H9 (cell line): ENCODE measurements at regions not wholly inside any gene's neighbourhood (a gene's known extent, or its start where the extent isn't known, plus 50 kb on each side); places are given as distances from the start of the nearest gene placed in this dataset.

Experiments
- DNase-seq: peaks from one replicate; pipeline ENCODE4 v3.0.0-alpha.2; 2017
- H2AFZ ChIP-seq: one replicate; pipeline ENCODE4 v1.6.1; 2013; ENCODE audit warnings: mild to moderate bottlenecking, low read length, control low read depth, moderate library complexity
- H2AK5ac ChIP-seq: 2 replicates; pipeline ENCODE4 v1.6.1; 2013; ENCODE audit warnings: low read length, control low read depth, mixed read lengths; ENCODE audit not compliant: insufficient read length
- H2BK120ac ChIP-seq: one replicate; pipeline ENCODE4 v1.6.1; 2013; ENCODE audit warnings: low read depth, mild to moderate bottlenecking, low read length, control low read depth, inconsistent platforms; ENCODE audit not compliant: poor library complexity, severe bottlenecking
- H2BK12ac ChIP-seq: 2 replicates; pipeline ENCODE4 v1.6.1; 2013; ENCODE audit warnings: low read length, control low read depth, mixed read lengths, low read depth; ENCODE audit not compliant: insufficient read length
- H2BK15ac ChIP-seq: 2 replicates; pipeline ENCODE4 v1.6.1; 2013; ENCODE audit warnings: low read depth, low read length, control low read depth
- H2BK20ac ChIP-seq: one replicate; pipeline ENCODE4 v1.6.1; 2013; ENCODE audit warnings: low read depth, mild to moderate bottlenecking, low read length, control low read depth, inconsistent platforms; ENCODE audit not compliant: poor library complexity, severe bottlenecking
- H2BK5ac ChIP-seq: 2 replicates; pipeline ENCODE4 v1.6.1; 2013; ENCODE audit warnings: low read length, control low read depth, mixed read lengths; ENCODE audit not compliant: insufficient read length
- H3K14ac ChIP-seq: 2 replicates; pipeline ENCODE4 v1.6.1; 2013; ENCODE audit warnings: low read length, control low read depth; ENCODE audit not compliant: insufficient read depth
- H3K18ac ChIP-seq: 2 replicates; pipeline ENCODE4 v1.6.1; 2013; ENCODE audit warnings: low read depth, mild to moderate bottlenecking, mixed read lengths, low read length, control low read depth; ENCODE audit not compliant: insufficient read length
- H3K23ac ChIP-seq: 2 replicates; pipeline ENCODE4 v1.6.1; 2013; ENCODE audit warnings: low read length, control low read depth, mixed read lengths, low read depth; ENCODE audit not compliant: insufficient read length
- H3K23me2 ChIP-seq: 2 replicates; pipeline ENCODE4 v1.6.1; 2013; ENCODE audit warnings: low read depth, mild to moderate bottlenecking, mixed read lengths, low read length, control low read depth; ENCODE audit not compliant: insufficient read length, poor library complexity, severe bottlenecking
- H3K27ac ChIP-seq: 2 replicates; pipeline ENCODE4 v1.5.1; 2013; ENCODE audit warnings: low read length, control low read depth, mixed read lengths, low read depth; ENCODE audit not compliant: insufficient read length
- H3K27me3 ChIP-seq: 2 replicates; pipeline ENCODE4 v1.6.1; 2013; ENCODE audit warnings: low read length, control low read depth, inconsistent platforms; ENCODE audit not compliant: insufficient read depth
- H3K4ac ChIP-seq: 2 replicates; pipeline ENCODE4 v1.6.1; 2013; ENCODE audit warnings: low read depth, mild to moderate bottlenecking, control low read depth, inconsistent platforms, low read length, moderate library complexity
- H3K4me1 ChIP-seq: 2 replicates; pipeline ENCODE4 v1.6.1; 2013; ENCODE audit warnings: low read length, control low read depth, inconsistent platforms; ENCODE audit not compliant: insufficient read depth
- H3K4me2 ChIP-seq: 2 replicates; pipeline ENCODE4 v1.6.1; 2013; ENCODE audit warnings: low read length, control low read depth, mixed read lengths; ENCODE audit not compliant: insufficient read length, insufficient read depth
- H3K56ac ChIP-seq: 2 replicates; pipeline ENCODE4 v1.6.1; 2013; ENCODE audit warnings: low read depth, mild to moderate bottlenecking, mixed read lengths, low read length, control low read depth; ENCODE audit not compliant: insufficient read length
- H3K79me1 ChIP-seq: 2 replicates; pipeline ENCODE4 v1.6.1; 2013; ENCODE audit warnings: low read depth, mild to moderate bottlenecking, moderate library complexity, low read length, control low read depth, inconsistent platforms; ENCODE audit not compliant: insufficient read depth, poor library complexity, severe bottlenecking
- H3K79me2 ChIP-seq: 2 replicates; pipeline ENCODE4 v1.6.1; 2013; ENCODE audit warnings: low read length, control low read depth, inconsistent platforms; ENCODE audit not compliant: insufficient read depth
- H3K9ac ChIP-seq: 2 replicates; pipeline ENCODE4 v1.6.1; 2013; ENCODE audit warnings: low read length, control low read depth, mixed read lengths; ENCODE audit not compliant: insufficient read length; ENCODE audit errors: extremely low read depth
- H3K9me3 ChIP-seq: one replicate; pipeline ENCODE4 v1.6.1; 2013; ENCODE audit warnings: low read depth, low read length, inconsistent platforms; ENCODE audit not compliant: control insufficient read depth
- H3T11ph ChIP-seq: one replicate; pipeline ENCODE4 v1.6.1; 2013; ENCODE audit warnings: mild to moderate bottlenecking, low read length, control low read depth, inconsistent platforms
- H4K20me1 ChIP-seq: one replicate; pipeline ENCODE4 v1.6.1; 2013; ENCODE audit not compliant: control insufficient read depth, insufficient read length, insufficient read depth
- H4K5ac ChIP-seq: 2 replicates; pipeline ENCODE4 v1.6.1; 2013; ENCODE audit warnings: low read depth, mild to moderate bottlenecking, mixed read lengths, low read length, control low read depth; ENCODE audit not compliant: insufficient read length
- H4K8ac ChIP-seq: replicated peaks from 2 replicates; pipeline ENCODE4 v1.6.1; 2013; ENCODE audit warnings: low read length, control low read depth, mixed read lengths, low read depth; ENCODE audit not compliant: insufficient read length
- H4K91ac ChIP-seq: 2 replicates; pipeline ENCODE4 v1.6.1; 2013; ENCODE audit warnings: low read depth, mild to moderate bottlenecking, moderate library complexity, mixed read lengths, low read length, control low read depth; ENCODE audit not compliant: insufficient read length
- H3K27ac Mint-ChIP-seq, 3 experiments: 2 replicates in 2 of 3; 3 replicates in 1 of 3; pipeline ENCODE4 v1.8.0; 2020 to 2021; ENCODE audit warnings: mixed read lengths in 3 of 3, mild to moderate bottlenecking in 1 of 3, moderate library complexity in 1 of 3
- H3K27me3 Mint-ChIP-seq: 2 replicates; pipeline ENCODE4 v1.8.0; 2021; ENCODE audit warnings: low read depth, mild to moderate bottlenecking, moderate library complexity, mixed read lengths
- H3K36me3 Mint-ChIP-seq, 3 experiments: 2 replicates in 2 of 3; 3 replicates in 1 of 3; pipeline ENCODE4 v1.8.0; 2020 to 2021; ENCODE audit warnings: low read depth in 3 of 3, mixed read lengths in 3 of 3; ENCODE audit not compliant: insufficient read depth in 1 of 3
- H3K4me1 Mint-ChIP-seq, 2 experiments: 2 replicates each; pipeline ENCODE4 v1.8.0; 2020; ENCODE audit warnings: mixed read lengths in 2 of 2
- H3K4me3 Mint-ChIP-seq, 2 experiments: 2 replicates in 1 of 2; 3 replicates in 1 of 2; pipeline ENCODE4 v1.8.0; 2020 to 2021; ENCODE audit warnings: mild to moderate bottlenecking in 2 of 2, mixed read lengths in 2 of 2, moderate library complexity in 1 of 2
- H3K9me3 Mint-ChIP-seq, 2 experiments: 2 replicates in 1 of 2; 3 replicates in 1 of 2; pipeline ENCODE4 v1.8.0; 2020; ENCODE audit warnings: mild to moderate bottlenecking in 2 of 2, mixed read lengths in 2 of 2, moderate library complexity in 1 of 2
- WGBS: extraction: QIAGEN DNeasy Blood & Tissue Kit; methylation state at CpG from one replicate; pipeline ENCODE4 v1.1.7; 2013; ENCODE audit warnings: missing lambda C conversion rate, low lambda C conversion rate, mixed read lengths; ENCODE audit not compliant: insufficient read length; ENCODE audit errors: extremely low coverage; 5-methylcytosine and 5-hydroxymethylcytosine counted together
- TF ChIP-seq, protein P1 (sequence below): fragments of 200-600 bp; sonication (generic); conservative IDR thresholded peaks from 3 replicates; pipeline ENCODE4 v1.8.0; 2021; ENCODE audit warnings: antibody characterized with exemption, mild to moderate bottlenecking

DNA sequence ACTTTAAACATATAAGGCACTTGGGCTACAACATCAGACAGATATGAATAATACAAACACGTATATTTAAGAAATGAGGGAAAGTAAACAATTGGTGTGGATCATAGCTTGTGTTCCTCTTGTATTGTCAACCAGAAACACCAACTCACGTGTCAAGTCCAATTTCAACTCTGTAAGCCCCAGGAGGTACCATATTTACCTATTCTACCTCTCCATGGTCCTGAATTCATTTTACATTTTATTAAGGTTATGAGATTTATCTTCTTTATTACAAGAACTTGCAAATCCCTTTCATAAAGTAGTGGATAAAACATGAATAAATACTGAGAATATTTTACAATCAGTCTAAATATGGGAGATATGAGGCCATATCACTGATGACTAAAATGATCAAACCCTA is 501.6 kb downstream of the MAT2B start:
- no peaks in the 10 kb centered on the region for H3K79me2 ChIP-seq

More for the DNA sequence above, 501.6 kb downstream of the MAT2B start:
- Histone ChIP-seq H2AFZ (no peak overlapping the region), H3K27me3 (no peaks in the 10 kb centered on the region), H2BK12ac (no peak overlapping the region), H2BK5ac (no peak overlapping the region), H3K4ac (no peak overlapping the region), H2AK5ac (no peak overlapping the region), H4K91ac (no peak overlapping the region), H3K23ac (no peak overlapping the region), H3K4me1 (no peaks in the 10 kb centered on the region; the same call in 1 of the 2 replicates), H2BK20ac (no peak overlapping the region), H3K79me1 (no peaks in the 10 kb centered on the region), H4K5ac (no peak overlapping the region), H4K8ac (no peak overlapping the region), H4K20me1 (no peaks in the 10 kb centered on the region), H3K27ac (no peak overlapping the region), H3K56ac (no peak overlapping the region), H2BK120ac (no peak overlapping the region), H3K14ac (no peak overlapping the region), H3K9me3 (no peaks in the 10 kb centered on the region), H3K9ac (no peak overlapping the region), H3K4me2 (no peak overlapping the region), H3K23me2 (no peaks in the 10 kb centered on the region), H2BK15ac (no peak overlapping the region), H3K18ac (no peak overlapping the region), H3T11ph (no peak overlapping the region)
- H3K36me3 Mint-ChIP-seq: no peaks in the 10 kb centered on the region
- H3K27ac Mint-ChIP-seq: no peak overlapping the region
- H3K9me3 Mint-ChIP-seq: no peaks in the 10 kb centered on the region; a peak in 1 of 5 replicates
- H3K4me1 Mint-ChIP-seq: peaks cover 4% of the 10 kb centered on the region in 2 experiments; a peak in 3 of 4 replicates
- WGBS: no CpG with 5 or more reads among the region's 2 CpGs
- no peak for DNase-seq
- TF ChIP-seq, protein P1, sequence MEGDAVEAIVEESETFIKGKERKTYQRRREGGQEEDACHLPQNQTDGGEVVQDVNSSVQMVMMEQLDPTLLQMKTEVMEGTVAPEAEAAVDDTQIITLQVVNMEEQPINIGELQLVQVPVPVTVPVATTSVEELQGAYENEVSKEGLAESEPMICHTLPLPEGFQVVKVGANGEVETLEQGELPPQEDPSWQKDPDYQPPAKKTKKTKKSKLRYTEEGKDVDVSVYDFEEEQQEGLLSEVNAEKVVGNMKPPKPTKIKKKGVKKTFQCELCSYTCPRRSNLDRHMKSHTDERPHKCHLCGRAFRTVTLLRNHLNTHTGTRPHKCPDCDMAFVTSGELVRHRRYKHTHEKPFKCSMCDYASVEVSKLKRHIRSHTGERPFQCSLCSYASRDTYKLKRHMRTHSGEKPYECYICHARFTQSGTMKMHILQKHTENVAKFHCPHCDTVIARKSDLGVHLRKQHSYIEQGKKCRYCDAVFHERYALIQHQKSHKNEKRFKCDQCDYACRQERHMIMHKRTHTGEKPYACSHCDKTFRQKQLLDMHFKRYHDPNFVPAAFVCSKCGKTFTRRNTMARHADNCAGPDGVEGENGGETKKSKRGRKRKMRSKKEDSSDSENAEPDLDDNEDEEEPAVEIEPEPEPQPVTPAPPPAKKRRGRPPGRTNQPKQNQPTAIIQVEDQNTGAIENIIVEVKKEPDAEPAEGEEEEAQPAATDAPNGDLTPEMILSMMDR: no peak
- no peaks in the 10 kb centered on the region for H3K27me3 Mint-ChIP-seq
- H3K4me3 Mint-ChIP-seq: no peak overlapping the region
